ENCODE measurements at regions not wholly inside any gene's neighbourhood (a gene's known extent, or its start where the extent isn't known, plus 50 kb on each side); places are given as distances from the start of the nearest gene placed in this dataset.

DNA sequence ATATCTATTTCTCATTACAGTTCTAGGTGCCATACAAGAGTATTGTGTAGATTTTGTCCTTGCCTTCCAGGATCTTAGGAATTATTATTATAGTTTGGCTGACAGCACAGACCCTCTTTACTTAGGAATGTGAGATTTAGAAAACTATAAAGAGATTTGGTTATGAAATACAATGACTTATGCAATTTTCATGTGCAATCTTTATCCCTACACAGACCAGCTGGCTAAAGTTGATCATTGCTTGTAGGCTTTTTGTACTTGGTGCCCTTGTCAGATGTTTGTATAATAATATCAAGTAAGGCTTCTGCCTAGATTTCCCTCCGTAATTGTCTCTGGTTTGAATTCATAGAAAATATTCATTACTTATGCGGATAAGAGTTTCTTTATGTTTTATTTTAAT is 174.5 kb upstream of the GAP43 start:
- no peak overlapping the region for H4K8ac ChIP-seq (ENCODE audit: low read depth in 2 of 2, low read length in 2 of 2)
- no peak overlapping the region for H2BK20ac ChIP-seq (ENCODE audit: low read depth, low read length)
- no CpG with 5 or more reads among the region's 2 CpGs for whole genome bisulfite sequencing, 2 experiments (ENCODE audit: extremely low coverage in 2 of 2, insufficient read length in 1 of 2)
- H2BK15ac ChIP-seq (ENCODE audit: low read depth, low read length): no peak overlapping the region
- no peak overlapping the region for H4K5ac ChIP-seq (ENCODE audit: low read depth, low read length)
- no peak overlapping the region for H2BK5ac ChIP-seq (ENCODE audit: low read depth, low read length, poor library complexity, severe bottlenecking)
- H3K9ac ChIP-seq (ENCODE audit: low read depth, low read length): no peak overlapping the region
- no peaks in the 10 kb centered on the region for H4K20me1 ChIP-seq (ENCODE audit: insufficient read depth, low read length)
- no peak overlapping the region for H2AK9ac ChIP-seq (replicated peaks; ENCODE audit: low read depth, low read length, poor library complexity)
- no peak overlapping the region for H2AFZ ChIP-seq (replicated peaks; ENCODE audit: low read length, poor library complexity)
- H3K9me3 ChIP-seq (ENCODE audit: control insufficient read depth, insufficient read depth, low read length): no peaks in the 10 kb centered on the region
- POLR2A ChIA-PET (ENCODE audit: unreplicated experiment): no interaction called here
- H3K23ac ChIP-seq (ENCODE audit: low read depth, low read length): no peak overlapping the region
- H3K4me3 ChIP-seq (ENCODE audit: insufficient read depth, low read depth, low read length): no peak overlapping the region
- TF ChIP-seq SMC3 (IDR thresholded peaks at IDR 0.05; ENCODE audit: low read depth, low read length) (no peak), POLR2A (IDR thresholded peaks at IDR 0.05; ENCODE audit: low read depth, low read length) (no peak), RCOR1 (IDR thresholded peaks at IDR 0.05; ENCODE audit: insufficient replicate concordance, low read length) (no peak), FOS (IDR thresholded peaks at IDR 0.05; ENCODE audit: low read depth, low read length) (no peak), CEBPB (IDR thresholded peaks at IDR 0.05; ENCODE audit: low read depth, low read length) (no peak), BHLHE40 (IDR thresholded peaks at IDR 0.05; ENCODE audit: low read depth, low read length) (no peak), MAZ (IDR thresholded peaks at IDR 0.05; ENCODE audit: borderline replicate concordance, low read depth, low read length) (no peak), MAFK (IDR thresholded peaks at IDR 0.05; ENCODE audit: low read depth, low read length) (no peak), RFX5 (IDR thresholded peaks at IDR 0.05; ENCODE audit: low read depth, low read length) (no peak), CHD1 (IDR thresholded peaks at IDR 0.05; ENCODE audit: low read depth, low read length) (no peak), RAD21 (IDR thresholded peaks at IDR 0.05; ENCODE audit: low read length) (no peak), NFE2L2 (IDR thresholded peaks at IDR 0.05; ENCODE audit: low read depth, low read length) (no peak), MXI1 (IDR thresholded peaks at IDR 0.05; ENCODE audit: borderline replicate concordance, low read depth, low read length) (no peak)
- TF ChIP-seq, protein P1, sequence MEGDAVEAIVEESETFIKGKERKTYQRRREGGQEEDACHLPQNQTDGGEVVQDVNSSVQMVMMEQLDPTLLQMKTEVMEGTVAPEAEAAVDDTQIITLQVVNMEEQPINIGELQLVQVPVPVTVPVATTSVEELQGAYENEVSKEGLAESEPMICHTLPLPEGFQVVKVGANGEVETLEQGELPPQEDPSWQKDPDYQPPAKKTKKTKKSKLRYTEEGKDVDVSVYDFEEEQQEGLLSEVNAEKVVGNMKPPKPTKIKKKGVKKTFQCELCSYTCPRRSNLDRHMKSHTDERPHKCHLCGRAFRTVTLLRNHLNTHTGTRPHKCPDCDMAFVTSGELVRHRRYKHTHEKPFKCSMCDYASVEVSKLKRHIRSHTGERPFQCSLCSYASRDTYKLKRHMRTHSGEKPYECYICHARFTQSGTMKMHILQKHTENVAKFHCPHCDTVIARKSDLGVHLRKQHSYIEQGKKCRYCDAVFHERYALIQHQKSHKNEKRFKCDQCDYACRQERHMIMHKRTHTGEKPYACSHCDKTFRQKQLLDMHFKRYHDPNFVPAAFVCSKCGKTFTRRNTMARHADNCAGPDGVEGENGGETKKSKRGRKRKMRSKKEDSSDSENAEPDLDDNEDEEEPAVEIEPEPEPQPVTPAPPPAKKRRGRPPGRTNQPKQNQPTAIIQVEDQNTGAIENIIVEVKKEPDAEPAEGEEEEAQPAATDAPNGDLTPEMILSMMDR (conservative IDR thresholded peaks at IDR 0.05; ENCODE audit: low read depth, low read length): no peak
- TF ChIP-seq, protein P2, sequence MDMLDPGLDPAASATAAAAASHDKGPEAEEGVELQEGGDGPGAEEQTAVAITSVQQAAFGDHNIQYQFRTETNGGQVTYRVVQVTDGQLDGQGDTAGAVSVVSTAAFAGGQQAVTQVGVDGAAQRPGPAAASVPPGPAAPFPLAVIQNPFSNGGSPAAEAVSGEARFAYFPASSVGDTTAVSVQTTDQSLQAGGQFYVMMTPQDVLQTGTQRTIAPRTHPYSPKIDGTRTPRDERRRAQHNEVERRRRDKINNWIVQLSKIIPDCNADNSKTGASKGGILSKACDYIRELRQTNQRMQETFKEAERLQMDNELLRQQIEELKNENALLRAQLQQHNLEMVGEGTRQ (IDR thresholded peaks at IDR 0.05; ENCODE audit: low read depth, low read length): no peak
- TF ChIP-seq, protein P3, sequence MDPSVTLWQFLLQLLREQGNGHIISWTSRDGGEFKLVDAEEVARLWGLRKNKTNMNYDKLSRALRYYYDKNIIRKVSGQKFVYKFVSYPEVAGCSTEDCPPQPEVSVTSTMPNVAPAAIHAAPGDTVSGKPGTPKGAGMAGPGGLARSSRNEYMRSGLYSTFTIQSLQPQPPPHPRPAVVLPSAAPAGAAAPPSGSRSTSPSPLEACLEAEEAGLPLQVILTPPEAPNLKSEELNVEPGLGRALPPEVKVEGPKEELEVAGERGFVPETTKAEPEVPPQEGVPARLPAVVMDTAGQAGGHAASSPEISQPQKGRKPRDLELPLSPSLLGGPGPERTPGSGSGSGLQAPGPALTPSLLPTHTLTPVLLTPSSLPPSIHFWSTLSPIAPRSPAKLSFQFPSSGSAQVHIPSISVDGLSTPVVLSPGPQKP (IDR thresholded peaks at IDR 0.05; ENCODE audit: borderline replicate concordance, low read depth, low read length): no peak
- no peaks in the 10 kb centered on the region for H3K9me1 ChIP-seq (ENCODE audit: insufficient read depth, low read length)
- dilution Hi-C loops (cut with HindIII; ENCODE audit: low sequenced_read_pairs, unreplicated experiment): no loop called here
- no peaks in the 10 kb centered on the region for H3K36me3 ChIP-seq (ENCODE audit: control insufficient read depth, insufficient read depth, low read length)
- intact Hi-C loops (cut with micrococcal nuclease): no loop called here
- no peak for DNase-seq
- H3K4me1 ChIP-seq (ENCODE audit: control insufficient read depth, insufficient read depth, low read length): no peaks in the 10 kb centered on the region
- no peak overlapping the region for H3K4ac ChIP-seq (ENCODE audit: low read depth, low read length)
- BruUV-seq (replicated peaks): no TSS peak
- no peak overlapping the region for H3K14ac ChIP-seq (replicated peaks; ENCODE audit: low read depth, low read length)
- in situ Hi-C loops (cut with MboI; ENCODE audit: low sequenced_read_pairs): no loop called here
- H3K27ac ChIP-seq (ENCODE audit: insufficient read depth, low read length): no peak overlapping the region
- H2AK5ac ChIP-seq (ENCODE audit: low read depth, low read length): no peak overlapping the region
- no peak overlapping the region for H3K56ac ChIP-seq (ENCODE audit: extremely low read depth, insufficient read depth, low read length)
- ATAC-seq (ENCODE audit: low read depth): no peak
- no peaks in the 10 kb centered on the region for H3K27me3 ChIP-seq (ENCODE audit: control insufficient read depth, insufficient read depth, low read length)
- H4K91ac ChIP-seq (ENCODE audit: insufficient read depth, low read depth, low read length): no peak overlapping the region
- no peak overlapping the region for H2BK120ac ChIP-seq (ENCODE audit: low read depth, low read length)
- H3K18ac ChIP-seq (ENCODE audit: low read depth, low read length): no peak overlapping the region
- no peaks in the 10 kb centered on the region for H3K79me1 ChIP-seq (ENCODE audit: low read depth in 1 of 2, low read length in 2 of 2)
- H3K4me2 ChIP-seq (ENCODE audit: low read depth, low read length): no peak overlapping the region
- CTCF ChIA-PET: interaction anchor here (0.7 kb wide), 1 partner anchor 36 kb away, joined by 3 read pairs; no protein-coding TSS in a partner anchor
